H9 (cell line): ENCODE measurements at regions not wholly inside any gene's neighbourhood (a gene's known extent, or its start where the extent isn't known, plus 50 kb on each side); places are given as distances from the start of the nearest gene placed in this dataset.

Experiments used
- DNase-seq: peaks from one replicate; pipeline ENCODE4 v3.0.0-alpha.2; 2017
- H2AFZ ChIP-seq: one replicate; pipeline ENCODE4 v1.6.1; 2013; ENCODE audit warnings: mild to moderate bottlenecking, low read length, control low read depth, moderate library complexity
- H2AK5ac ChIP-seq: 2 replicates; pipeline ENCODE4 v1.6.1; 2013; ENCODE audit warnings: low read length, control low read depth, mixed read lengths; ENCODE audit not compliant: insufficient read length
- H2BK120ac ChIP-seq: one replicate; pipeline ENCODE4 v1.6.1; 2013; ENCODE audit warnings: low read depth, mild to moderate bottlenecking, low read length, control low read depth, inconsistent platforms; ENCODE audit not compliant: poor library complexity, severe bottlenecking
- H2BK12ac ChIP-seq: 2 replicates; pipeline ENCODE4 v1.6.1; 2013; ENCODE audit warnings: low read length, control low read depth, mixed read lengths, low read depth; ENCODE audit not compliant: insufficient read length
- H2BK15ac ChIP-seq: 2 replicates; pipeline ENCODE4 v1.6.1; 2013; ENCODE audit warnings: low read depth, low read length, control low read depth
- H2BK20ac ChIP-seq: one replicate; pipeline ENCODE4 v1.6.1; 2013; ENCODE audit warnings: low read depth, mild to moderate bottlenecking, low read length, control low read depth, inconsistent platforms; ENCODE audit not compliant: poor library complexity, severe bottlenecking
- H2BK5ac ChIP-seq: 2 replicates; pipeline ENCODE4 v1.6.1; 2013; ENCODE audit warnings: low read length, control low read depth, mixed read lengths; ENCODE audit not compliant: insufficient read length
- H3K14ac ChIP-seq: 2 replicates; pipeline ENCODE4 v1.6.1; 2013; ENCODE audit warnings: low read length, control low read depth; ENCODE audit not compliant: insufficient read depth
- H3K18ac ChIP-seq: 2 replicates; pipeline ENCODE4 v1.6.1; 2013; ENCODE audit warnings: low read depth, mild to moderate bottlenecking, mixed read lengths, low read length, control low read depth; ENCODE audit not compliant: insufficient read length
- H3K23ac ChIP-seq: 2 replicates; pipeline ENCODE4 v1.6.1; 2013; ENCODE audit warnings: low read length, control low read depth, mixed read lengths, low read depth; ENCODE audit not compliant: insufficient read length
- H3K23me2 ChIP-seq: 2 replicates; pipeline ENCODE4 v1.6.1; 2013; ENCODE audit warnings: low read depth, mild to moderate bottlenecking, mixed read lengths, low read length, control low read depth; ENCODE audit not compliant: insufficient read length, poor library complexity, severe bottlenecking
- H3K27ac ChIP-seq: 2 replicates; pipeline ENCODE4 v1.5.1; 2013; ENCODE audit warnings: low read length, control low read depth, mixed read lengths, low read depth; ENCODE audit not compliant: insufficient read length
- H3K27me3 ChIP-seq: 2 replicates; pipeline ENCODE4 v1.6.1; 2013; ENCODE audit warnings: low read length, control low read depth, inconsistent platforms; ENCODE audit not compliant: insufficient read depth
- H3K4ac ChIP-seq: 2 replicates; pipeline ENCODE4 v1.6.1; 2013; ENCODE audit warnings: low read depth, mild to moderate bottlenecking, control low read depth, inconsistent platforms, low read length, moderate library complexity
- H3K4me1 ChIP-seq: 2 replicates; pipeline ENCODE4 v1.6.1; 2013; ENCODE audit warnings: low read length, control low read depth, inconsistent platforms; ENCODE audit not compliant: insufficient read depth
- H3K4me2 ChIP-seq: 2 replicates; pipeline ENCODE4 v1.6.1; 2013; ENCODE audit warnings: low read length, control low read depth, mixed read lengths; ENCODE audit not compliant: insufficient read length, insufficient read depth
- H3K56ac ChIP-seq: 2 replicates; pipeline ENCODE4 v1.6.1; 2013; ENCODE audit warnings: low read depth, mild to moderate bottlenecking, mixed read lengths, low read length, control low read depth; ENCODE audit not compliant: insufficient read length
- H3K79me1 ChIP-seq: 2 replicates; pipeline ENCODE4 v1.6.1; 2013; ENCODE audit warnings: low read depth, mild to moderate bottlenecking, moderate library complexity, low read length, control low read depth, inconsistent platforms; ENCODE audit not compliant: insufficient read depth, poor library complexity, severe bottlenecking
- H3K79me2 ChIP-seq: 2 replicates; pipeline ENCODE4 v1.6.1; 2013; ENCODE audit warnings: low read length, control low read depth, inconsistent platforms; ENCODE audit not compliant: insufficient read depth
- H3K9ac ChIP-seq: 2 replicates; pipeline ENCODE4 v1.6.1; 2013; ENCODE audit warnings: low read length, control low read depth, mixed read lengths; ENCODE audit not compliant: insufficient read length; ENCODE audit errors: extremely low read depth
- H3K9me3 ChIP-seq: one replicate; pipeline ENCODE4 v1.6.1; 2013; ENCODE audit warnings: low read depth, low read length, inconsistent platforms; ENCODE audit not compliant: control insufficient read depth
- H3T11ph ChIP-seq: one replicate; pipeline ENCODE4 v1.6.1; 2013; ENCODE audit warnings: mild to moderate bottlenecking, low read length, control low read depth, inconsistent platforms
- H4K20me1 ChIP-seq: one replicate; pipeline ENCODE4 v1.6.1; 2013; ENCODE audit not compliant: control insufficient read depth, insufficient read length, insufficient read depth
- H4K5ac ChIP-seq: 2 replicates; pipeline ENCODE4 v1.6.1; 2013; ENCODE audit warnings: low read depth, mild to moderate bottlenecking, mixed read lengths, low read length, control low read depth; ENCODE audit not compliant: insufficient read length
- H4K8ac ChIP-seq: replicated peaks from 2 replicates; pipeline ENCODE4 v1.6.1; 2013; ENCODE audit warnings: low read length, control low read depth, mixed read lengths, low read depth; ENCODE audit not compliant: insufficient read length
- H4K91ac ChIP-seq: 2 replicates; pipeline ENCODE4 v1.6.1; 2013; ENCODE audit warnings: low read depth, mild to moderate bottlenecking, moderate library complexity, mixed read lengths, low read length, control low read depth; ENCODE audit not compliant: insufficient read length
- H3K27ac Mint-ChIP-seq, 3 experiments: 2 replicates in 2 of 3; 3 replicates in 1 of 3; pipeline ENCODE4 v1.8.0; 2020 to 2021; ENCODE audit warnings: mixed read lengths in 3 of 3, mild to moderate bottlenecking in 1 of 3, moderate library complexity in 1 of 3
- H3K27me3 Mint-ChIP-seq: 2 replicates; pipeline ENCODE4 v1.8.0; 2021; ENCODE audit warnings: low read depth, mild to moderate bottlenecking, moderate library complexity, mixed read lengths
- H3K36me3 Mint-ChIP-seq, 3 experiments: 2 replicates in 2 of 3; 3 replicates in 1 of 3; pipeline ENCODE4 v1.8.0; 2020 to 2021; ENCODE audit warnings: low read depth in 3 of 3, mixed read lengths in 3 of 3; ENCODE audit not compliant: insufficient read depth in 1 of 3
- H3K4me1 Mint-ChIP-seq, 2 experiments: 2 replicates each; pipeline ENCODE4 v1.8.0; 2020; ENCODE audit warnings: mixed read lengths in 2 of 2
- H3K4me3 Mint-ChIP-seq, 2 experiments: 2 replicates in 1 of 2; 3 replicates in 1 of 2; pipeline ENCODE4 v1.8.0; 2020 to 2021; ENCODE audit warnings: mild to moderate bottlenecking in 2 of 2, mixed read lengths in 2 of 2, moderate library complexity in 1 of 2
- H3K9me3 Mint-ChIP-seq, 2 experiments: 2 replicates in 1 of 2; 3 replicates in 1 of 2; pipeline ENCODE4 v1.8.0; 2020; ENCODE audit warnings: mild to moderate bottlenecking in 2 of 2, mixed read lengths in 2 of 2, moderate library complexity in 1 of 2
- CTCF ChIP-seq: fragments of 200-600 bp; sonication (generic); conservative IDR thresholded peaks from 3 replicates; pipeline ENCODE4 v1.8.0; 2021; ENCODE audit warnings: antibody characterized with exemption, mild to moderate bottlenecking

- Histone ChIP-seq H3K4me1 (no peaks in the 10 kb centered on the region; the same call in 1 of the 2 replicates), H2BK20ac (no peak overlapping the region), H2BK5ac (no peak overlapping the region), H3K9ac (no peak overlapping the region), H3K79me1 (no peaks in the 10 kb centered on the region), H2BK15ac (no peak overlapping the region), H3K27ac (no peak overlapping the region), H2AFZ (no peak overlapping the region), H4K5ac (no peak overlapping the region), H3K4me2 (no peak overlapping the region), H3K23me2 (no peaks in the 10 kb centered on the region), H3K23ac (no peak overlapping the region), H2BK12ac (no peak overlapping the region), H3K27me3 (no peaks in the 10 kb centered on the region), H3K14ac (no peak overlapping the region), H3K79me2 (no peaks in the 10 kb centered on the region), H3T11ph (no peak overlapping the region), H3K4ac (no peak overlapping the region), H3K56ac (no peak overlapping the region), H4K91ac (no peak overlapping the region), H3K9me3 (no peaks in the 10 kb centered on the region), H2AK5ac (no peak overlapping the region), H4K8ac (no peak overlapping the region), H4K20me1 (no peaks in the 10 kb centered on the region), H2BK120ac (no peak overlapping the region), H3K18ac (no peak overlapping the region)
- no peaks in the 10 kb centered on the region for H3K9me3 Mint-ChIP-seq
- H3K4me1 Mint-ChIP-seq = 0 out of 4 replicates have a peak, but pooled peaks cover 0 to 3% of the 10 kb centered on the region in 2 experiments
- TF ChIP-seq CTCF = no peak
- DNase-seq = no peak
- H3K36me3 Mint-ChIP-seq = no peaks in the 10 kb centered on the region
- no peak overlapping the region for H3K27ac Mint-ChIP-seq
- no peak overlapping the region for H3K4me3 Mint-ChIP-seq
- peaks cover 3% of the 10 kb centered on the region for H3K27me3 Mint-ChIP-seq
These were observed 272.5 kb downstream of the PTTG2 start for GRCh38 chr4:38232741-38233140.
